Skeletal muscle satellite cell (primary cell): ENCODE measurements at regions not wholly inside any gene's neighbourhood (a gene's known extent, or its start where the extent isn't known, plus 50 kb on each side); places are given as distances from the start of the nearest gene placed in this dataset.

Source experiments
- H3K27me3 ChIP-seq: 2 replicates; pipeline ENCODE4 v1.7.0; 2013; ENCODE audit warnings: low read length; ENCODE audit not compliant: control insufficient read depth, insufficient read depth
- H3K36me3 ChIP-seq: 2 replicates; pipeline ENCODE4 v1.7.0; 2013; ENCODE audit warnings: mild to moderate bottlenecking, control low read depth, low read length; ENCODE audit not compliant: insufficient read depth
- H3K4me1 ChIP-seq: 2 replicates; pipeline ENCODE4 v1.7.0; 2013; ENCODE audit warnings: low read length; ENCODE audit not compliant: control insufficient read depth, insufficient read depth
- H3K4me2 ChIP-seq: 2 replicates; pipeline ENCODE4 v1.7.0; 2013; ENCODE audit warnings: mild to moderate bottlenecking, low read length
- H3K4me3 ChIP-seq: 2 replicates; pipeline ENCODE4 v1.7.0; 2013; ENCODE audit warnings: low read length
- H3K9ac ChIP-seq: 2 replicates; pipeline ENCODE4 v1.7.0; 2013; ENCODE audit warnings: mild to moderate bottlenecking, low read depth, low read length, moderate library complexity
- H3K9me3 ChIP-seq: replicated peaks from 2 replicates; pipeline ENCODE4 v1.7.0; 2013; ENCODE audit warnings: mild to moderate bottlenecking, control low read depth, low read length

- Histone ChIP-seq H3K9ac (no peak overlapping the region), H3K9me3 (no peaks in the 10 kb centered on the region), H3K36me3 (no peaks in the 10 kb centered on the region), H3K4me2 (no peak overlapping the region), H3K4me1 (peaks cover 13% of the 10 kb centered on the region), H3K27me3 (no peaks in the 10 kb centered on the region), H3K4me3 (no peak overlapping the region)
Measured at GRCh38 chr21:15425049-15425448, 304.7 kb upstream of the USP25 start.

DNA sequence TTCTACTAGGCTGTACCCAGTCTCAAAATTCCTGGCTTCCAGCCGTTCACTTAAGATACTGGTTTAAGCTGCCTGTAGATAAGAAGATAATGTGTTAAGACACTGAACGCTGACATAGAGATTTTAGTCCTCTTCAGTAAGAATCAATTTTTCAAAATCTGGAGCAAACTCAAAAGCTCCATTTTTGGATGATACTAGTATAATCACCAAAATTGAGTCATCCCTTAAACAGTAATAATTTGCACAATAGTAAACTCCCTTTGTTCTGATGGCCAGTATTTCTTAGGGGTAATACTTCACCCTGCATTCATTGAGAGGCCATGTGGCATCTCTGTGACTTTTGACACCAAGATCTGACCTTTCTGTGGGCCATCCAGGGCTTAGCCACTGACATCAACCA lies 299.8 kb upstream of the USP25 start:
- Histone ChIP-seq H3K27me3 (no peaks in the 10 kb centered on the region), H3K9me3 (no peaks in the 10 kb centered on the region), H3K4me1 (peaks cover 8% of the 10 kb centered on the region), H3K9ac (no peak overlapping the region), H3K4me3 (no peak overlapping the region), H3K4me2 (no peak overlapping the region), H3K36me3 (no peaks in the 10 kb centered on the region)

GRCh38 chr21:15430577-15430976 lies 299.2 kb upstream of the USP25 start:
- no peak overlapping the region for H3K9ac ChIP-seq
- no peak overlapping the region for H3K4me3 ChIP-seq
- no peak overlapping the region for H3K4me2 ChIP-seq
- peaks cover 8% of the 10 kb centered on the region for H3K4me1 ChIP-seq
- H3K9me3 ChIP-seq, result no peaks in the 10 kb centered on the region
- H3K27me3 ChIP-seq, result no peaks in the 10 kb centered on the region
- no peaks in the 10 kb centered on the region for H3K36me3 ChIP-seq

- peaks cover 8% of the 10 kb centered on the region for H3K4me1 ChIP-seq
- no peaks in the 10 kb centered on the region for H3K9me3 ChIP-seq
- no peaks in the 10 kb centered on the region for H3K36me3 ChIP-seq
- H3K27me3 ChIP-seq, result no peaks in the 10 kb centered on the region
- no peak overlapping the region for H3K4me3 ChIP-seq
- no peak overlapping the region for H3K4me2 ChIP-seq
- no peak overlapping the region for H3K9ac ChIP-seq
Measured at GRCh38 chr21:15431053-15431452, 298.7 kb upstream of the USP25 start.

DNA sequence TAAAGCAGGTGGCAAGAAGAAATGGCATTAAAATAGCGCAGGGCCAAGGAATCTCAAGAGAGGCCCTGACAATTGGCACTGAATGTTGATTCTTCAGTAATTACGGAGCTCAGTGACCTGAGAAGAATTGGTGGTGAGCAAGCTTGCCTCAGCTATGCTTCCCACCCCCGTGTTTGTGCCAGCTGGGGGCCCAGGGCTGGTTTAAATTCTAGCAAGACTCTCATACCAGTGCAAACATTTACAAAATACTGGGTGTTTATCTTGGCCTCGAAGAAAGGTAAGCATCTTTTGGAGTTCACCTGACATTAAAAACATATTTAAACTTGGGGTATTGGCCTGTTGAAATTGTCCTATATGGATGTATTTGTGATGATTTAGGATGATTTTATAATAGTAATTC lies 296.7 kb upstream of the USP25 start:
- no peak overlapping the region for H3K9ac ChIP-seq
- H3K4me3 ChIP-seq, result no peak overlapping the region
- H3K4me2 ChIP-seq, result no peak overlapping the region
- H3K9me3 ChIP-seq, result no peaks in the 10 kb centered on the region
- H3K36me3 ChIP-seq, result no peaks in the 10 kb centered on the region
- peaks cover 8% of the 10 kb centered on the region for H3K4me1 ChIP-seq
- no peaks in the 10 kb centered on the region for H3K27me3 ChIP-seq

DNA sequence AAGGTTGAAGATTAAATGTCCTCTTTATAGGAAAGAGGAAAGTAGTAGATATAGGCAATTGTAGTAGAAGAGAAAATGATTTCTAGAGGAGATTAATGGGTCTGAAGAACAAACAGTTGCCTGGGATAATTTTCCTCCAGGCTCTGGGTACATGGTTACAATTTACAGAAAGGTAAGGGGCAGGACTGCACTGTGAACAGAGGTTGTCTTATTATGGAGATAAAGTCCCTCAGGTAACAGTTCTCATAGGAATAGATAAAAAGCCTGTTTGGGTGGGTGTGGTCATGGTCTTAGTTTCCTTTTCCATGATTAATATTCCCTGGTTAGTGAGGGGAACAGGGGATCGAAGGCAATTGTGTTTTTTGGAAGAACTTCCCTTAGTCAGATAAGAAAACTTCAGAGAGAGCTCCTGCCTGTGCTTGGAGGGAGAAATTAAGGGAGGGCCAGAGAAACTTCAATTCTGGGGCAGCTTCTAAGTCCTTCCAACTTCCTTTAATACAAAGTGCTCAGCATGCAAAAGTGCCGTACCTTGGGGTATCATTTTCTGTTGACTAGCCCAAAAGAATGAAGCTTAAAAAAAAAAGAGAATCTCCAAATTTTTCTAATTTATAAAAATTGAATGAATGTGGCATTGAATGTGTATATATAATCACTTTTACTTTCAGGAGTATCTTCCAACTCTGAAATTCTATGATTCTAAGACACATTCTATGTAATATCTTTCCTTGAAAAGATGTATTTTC lies 295.4 kb upstream of the USP25 start:
- H3K27me3 ChIP-seq, result no peaks in the 10 kb centered on the region
- H3K9ac ChIP-seq, result no peak overlapping the region
- H3K9me3 ChIP-seq, result no peaks in the 10 kb centered on the region
- H3K4me2 ChIP-seq, result no peak overlapping the region
- H3K4me3 ChIP-seq, result no peak overlapping the region
- peaks cover 8% of the 10 kb centered on the region for H3K4me1 ChIP-seq
- no peaks in the 10 kb centered on the region for H3K36me3 ChIP-seq

GRCh38 chr21:15436031-15436430 lies 293.8 kb upstream of the USP25 start:
- H3K36me3 ChIP-seq, result no peaks in the 10 kb centered on the region
- no peak overlapping the region for H3K4me3 ChIP-seq
- H3K4me1 ChIP-seq, result peaks cover 13% of the 10 kb centered on the region
- H3K9me3 ChIP-seq, result no peaks in the 10 kb centered on the region
- no peak overlapping the region for H3K4me2 ChIP-seq
- H3K9ac ChIP-seq, result no peak overlapping the region
- H3K27me3 ChIP-seq, result no peaks in the 10 kb centered on the region

DNA sequence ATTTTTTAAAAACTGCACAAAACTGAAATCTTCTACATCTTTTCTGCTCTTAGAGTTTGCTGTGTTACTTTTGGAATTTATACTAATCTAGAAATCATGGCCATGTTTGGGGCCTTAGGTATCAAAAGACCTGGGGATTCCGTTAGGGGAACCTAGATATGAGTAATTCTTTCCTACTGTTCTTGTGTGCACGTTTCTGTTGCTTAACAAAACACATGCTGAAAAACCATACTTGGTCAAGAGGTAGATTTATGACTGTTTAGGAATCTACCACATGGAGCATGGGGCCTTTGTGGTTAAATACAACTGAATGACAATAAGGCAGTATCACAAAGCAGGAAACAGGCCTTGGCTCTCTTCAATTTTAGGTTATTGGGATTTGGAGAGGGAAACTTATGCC lies 291.9 kb upstream of the USP25 start:
- Histone ChIP-seq H3K9me3 (no peaks in the 10 kb centered on the region), H3K4me3 (no peak overlapping the region), H3K9ac (no peak overlapping the region), H3K4me1 (peaks cover 16% of the 10 kb centered on the region), H3K27me3 (no peaks in the 10 kb centered on the region), H3K4me2 (no peak overlapping the region), H3K36me3 (no peaks in the 10 kb centered on the region)

DNA sequence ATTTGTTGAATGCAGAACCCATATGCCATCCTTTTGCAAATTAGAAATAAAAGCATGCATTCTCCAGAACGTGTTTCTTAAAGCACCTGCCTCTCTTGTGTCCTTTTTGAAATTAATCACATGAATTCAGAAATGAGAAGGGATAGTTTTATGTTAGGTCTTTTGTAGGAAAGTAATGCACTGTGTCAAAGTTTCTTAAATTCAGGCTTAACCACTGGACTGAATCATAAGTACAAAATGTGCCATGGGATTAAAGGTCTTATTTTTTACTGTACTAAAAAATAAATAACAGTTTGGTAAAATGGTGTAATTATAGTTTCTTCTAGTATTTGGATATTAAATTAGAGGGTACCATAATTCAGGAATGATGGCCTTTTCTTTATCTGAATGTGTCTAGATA lies 290.1 kb upstream of the USP25 start:
- Histone ChIP-seq H3K9me3 (no peaks in the 10 kb centered on the region), H3K9ac (no peak overlapping the region), H3K4me2 (no peak overlapping the region), H3K4me3 (no peak overlapping the region), H3K27me3 (no peaks in the 10 kb centered on the region), H3K36me3 (no peaks in the 10 kb centered on the region), H3K4me1 (peaks cover 16% of the 10 kb centered on the region)

DNA sequence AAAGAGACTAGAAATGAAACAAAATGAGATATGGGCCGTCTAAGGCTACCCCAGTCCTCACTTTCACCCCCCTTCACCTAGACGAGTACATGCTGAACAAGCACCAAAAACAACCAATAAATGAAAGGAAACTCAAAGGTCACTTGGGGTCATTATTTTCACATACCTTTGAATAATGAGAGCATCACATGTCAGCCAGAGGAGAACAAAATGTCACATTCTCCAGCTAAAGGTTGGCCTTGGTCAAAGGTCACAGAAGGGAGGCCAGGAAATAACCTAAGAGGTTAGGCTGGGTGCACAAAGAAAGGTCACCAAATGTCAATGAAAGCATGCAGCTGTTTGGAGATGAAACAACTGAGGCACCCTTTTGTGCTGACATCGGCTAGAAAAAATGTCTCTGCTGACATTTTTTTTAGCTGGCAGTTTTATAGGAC lies 288.7 kb upstream of the USP25 start:
- peaks cover 16% of the 10 kb centered on the region for H3K4me1 ChIP-seq
- H3K4me3 ChIP-seq, result no peak overlapping the region
- no peaks in the 10 kb centered on the region for H3K27me3 ChIP-seq

GRCh38 chr21:15441992-15442391 lies 287.8 kb upstream of the USP25 start:
- Histone ChIP-seq H3K27me3 (no peaks in the 10 kb centered on the region), H3K36me3 (no peaks in the 10 kb centered on the region), H3K9me3 (no peaks in the 10 kb centered on the region), H3K4me3 (no peak overlapping the region), H3K9ac (no peak overlapping the region), H3K4me1 (peaks cover 16% of the 10 kb centered on the region), H3K4me2 (no peak overlapping the region)

More for the DNA sequence above, 288.7 kb upstream of the USP25 start:
- Histone ChIP-seq H3K9ac (no peak overlapping the region), H3K36me3 (no peaks in the 10 kb centered on the region), H3K9me3 (no peaks in the 10 kb centered on the region), H3K4me2 (no peak overlapping the region)

DNA sequence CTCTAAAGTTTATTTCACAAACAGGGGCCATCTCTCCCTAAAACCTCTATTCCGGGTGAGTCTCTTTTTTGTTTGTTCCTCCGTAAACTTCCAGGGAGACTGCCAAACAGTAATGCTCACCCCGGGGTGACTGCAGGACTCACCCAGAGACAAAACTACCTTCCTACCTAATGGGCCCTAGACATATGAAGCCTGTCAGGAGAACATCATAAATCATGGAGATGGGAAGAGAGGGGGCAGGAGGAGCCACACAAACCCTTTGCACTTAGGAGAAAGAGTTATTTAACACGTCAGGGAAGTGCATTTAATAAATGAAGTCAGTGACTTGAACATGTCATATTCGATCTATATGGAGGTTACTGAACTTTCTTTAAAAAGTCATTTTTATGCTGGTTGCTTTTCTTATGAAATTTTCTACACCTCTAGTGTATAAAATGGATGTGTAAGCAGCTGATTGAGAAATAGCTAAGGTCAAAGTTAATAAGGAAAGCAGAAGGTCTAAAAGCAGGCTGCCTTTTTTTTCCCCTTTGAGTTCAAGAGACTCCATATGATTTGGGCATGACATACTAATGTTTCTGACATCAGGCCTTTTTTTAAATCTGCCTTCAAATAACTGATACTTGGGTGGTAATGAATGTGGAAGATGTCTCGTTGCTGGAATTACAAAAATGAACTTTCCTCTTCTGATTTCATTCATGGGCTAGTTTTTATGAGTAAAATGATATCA lies 286.9 kb upstream of the USP25 start:
- peaks cover 16% of the 10 kb centered on the region for H3K4me1 ChIP-seq
- H3K36me3 ChIP-seq, result no peaks in the 10 kb centered on the region

More for the DNA sequence above, 286.9 kb upstream of the USP25 start:
- H3K4me3 ChIP-seq, result no peak overlapping the region
- H3K4me2 ChIP-seq, result no peak overlapping the region
- no peak overlapping the region for H3K9ac ChIP-seq
- no peaks in the 10 kb centered on the region for H3K9me3 ChIP-seq
- no peaks in the 10 kb centered on the region for H3K27me3 ChIP-seq
